Panc1 (cell line): ENCODE measurements at regions not wholly inside any gene's neighbourhood (a gene's known extent, or its start where the extent isn't known, plus 50 kb on each side); places are given as distances from the start of the nearest gene placed in this dataset.

Experiments
- ATAC-seq: fragments of 200-7000 bp; cut with Tn5 transposase; 2 replicates; pipeline ENCODE4 v1.9.1; 2020; ENCODE audit warnings: mild to moderate bottlenecking, moderate library complexity
- BruUV-seq: library from RNA; stranded (reverse); fragments of 400-500 nt; replicated peaks from 2 replicates; lab custom pipeline; 2021; lab: Mats Ljungman, UMichigan
- CTCF ChIA-PET: fragments of 300-600 bp; sonication (Branson Sonifier 250); formaldehyde crosslinking; loops from one replicate; lab custom pipeline; 2022; ENCODE audit warnings: antibody characterized with exemption; lab: Charles Lee
- POLR2A ChIA-PET: fragments of 300-600 bp; sonication (Branson Sonifier 250); formaldehyde crosslinking; loops from one replicate; lab custom pipeline; 2022; ENCODE audit warnings: antibody characterized with exemption; lab: Charles Lee
- DNase-seq: peaks from one replicate; pipeline ENCODE4 v3.0.0-alpha.2; 2010; ENCODE audit warnings: low read depth, low spot score
- H3K27ac ChIP-seq: 2 replicates; pipeline ENCODE4 v1.5.1; 2011; ENCODE audit warnings: mild to moderate bottlenecking, low read length, inconsistent platforms
- H3K27me3 ChIP-seq: fragments of 200-500 bp; sonication (Bioruptor generic); 2 replicates; pipeline ENCODE4 v1.6.0; 2014; ENCODE audit warnings: low read length, inconsistent platforms; ENCODE audit not compliant: control insufficient read depth, insufficient read depth
- H3K36me3 ChIP-seq: fragments of 200-500 bp; sonication (Bioruptor generic); 2 replicates; pipeline ENCODE4 v1.5.1; 2014; ENCODE audit warnings: inconsistent platforms, mild to moderate bottlenecking, low read length, moderate library complexity; ENCODE audit not compliant: control insufficient read depth, insufficient read depth
- H3K4me1 ChIP-seq: 2 replicates; pipeline ENCODE4 v1.5.1; 2011; ENCODE audit warnings: inconsistent platforms, mild to moderate bottlenecking, low read length, moderate library complexity; ENCODE audit not compliant: control insufficient read depth, insufficient read depth
- H3K4me3 ChIP-seq, 2 experiments: 2 replicates each; pipeline ENCODE4 v1.5.1; 2011 to 2012; ENCODE audit warnings: low read depth in 2 of 2, low read length in 2 of 2, mild to moderate bottlenecking in 2 of 2, inconsistent platforms in 1 of 2, moderate library complexity in 1 of 2
- H3K9me3 ChIP-seq: fragments of 200-500 bp; sonication (Bioruptor generic); 2 replicates; pipeline ENCODE4 v1.5.1; 2014; ENCODE audit warnings: low read depth, mild to moderate bottlenecking, inconsistent platforms, low read length, moderate library complexity; ENCODE audit not compliant: control insufficient read depth, insufficient read depth
- POLR2AphosphoS5 ChIP-seq: IDR thresholded peaks from 2 replicates; pipeline ENCODE4 v1.6.1; 2012; ENCODE audit warnings: mild to moderate bottlenecking, low read depth, low read length, moderate library complexity
- SIN3A ChIP-seq: IDR thresholded peaks from 2 replicates; pipeline ENCODE4 v1.6.1; 2012; ENCODE audit warnings: low read depth, mild to moderate bottlenecking, low read length, moderate library complexity, borderline replicate concordance; ENCODE audit not compliant: insufficient read depth
- TCF7L2 ChIP-seq: IDR thresholded peaks from 2 replicates; pipeline ENCODE4 v1.6.1; 2011; ENCODE audit warnings: mild to moderate bottlenecking, low read depth, low read length, inconsistent platforms
- in situ Hi-C: cut with HindIII; loops from 2 replicates; pipeline ENCODE4 v1.10.0; 2016; ENCODE audit warnings: low sequenced_read_pairs, low pct_unique_long_range_greater_than_20kb
- intact Hi-C: fragments of 100-400 bp; cut with micrococcal nuclease; formaldehyde crosslinking; loops from one replicate; pipeline ENCODE4 v1.10.0; 2022; ENCODE audit not compliant: unreplicated experiment
- TF ChIP-seq, protein P1 (sequence below), 2 experiments: IDR thresholded peaks; 2 replicates each; pipeline ENCODE4 v1.6.1; 2011 to 2012; ENCODE audit warnings: low read depth in 2 of 2, control low read depth in 1 of 2, low read length in 1 of 2, mild to moderate bottlenecking in 1 of 2, moderate library complexity in 1 of 2; ENCODE audit not compliant: insufficient read depth in 1 of 2
- TF ChIP-seq, protein P2 (sequence below): fragments of 450-650 bp; IDR thresholded peaks from 2 replicates; pipeline ENCODE4 v1.5.1; 2017; ENCODE audit warnings: mild to moderate bottlenecking

DNA sequence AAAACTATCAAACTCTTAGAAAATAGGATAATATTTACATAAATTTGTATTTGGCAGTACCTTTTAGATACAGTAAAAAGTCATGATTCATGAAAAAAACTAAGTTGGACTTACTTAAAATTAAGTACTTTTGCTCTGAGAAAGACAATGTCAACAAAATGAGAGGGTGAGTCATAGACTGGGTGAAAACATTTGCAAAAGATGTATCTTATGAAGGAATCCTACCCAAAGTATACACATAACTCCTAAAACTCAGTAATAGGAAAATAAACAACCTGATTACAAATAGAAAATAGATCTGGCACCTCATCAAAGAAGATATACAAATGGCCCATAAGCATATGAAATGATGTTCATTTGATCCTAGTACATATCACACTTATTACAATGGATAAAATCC lies 1154.6 kb downstream of the JRKL start:
- intact Hi-C loops (no loop called here), in situ Hi-C loops (no loop called here)
- DNase-seq, result no peak
- H3K9me3 ChIP-seq, result no peaks in the 10 kb centered on the region
- POLR2A ChIA-PET, result no interaction called here
- no peak for TF ChIP-seq TCF7L2
- TF ChIP-seq, protein P1, sequence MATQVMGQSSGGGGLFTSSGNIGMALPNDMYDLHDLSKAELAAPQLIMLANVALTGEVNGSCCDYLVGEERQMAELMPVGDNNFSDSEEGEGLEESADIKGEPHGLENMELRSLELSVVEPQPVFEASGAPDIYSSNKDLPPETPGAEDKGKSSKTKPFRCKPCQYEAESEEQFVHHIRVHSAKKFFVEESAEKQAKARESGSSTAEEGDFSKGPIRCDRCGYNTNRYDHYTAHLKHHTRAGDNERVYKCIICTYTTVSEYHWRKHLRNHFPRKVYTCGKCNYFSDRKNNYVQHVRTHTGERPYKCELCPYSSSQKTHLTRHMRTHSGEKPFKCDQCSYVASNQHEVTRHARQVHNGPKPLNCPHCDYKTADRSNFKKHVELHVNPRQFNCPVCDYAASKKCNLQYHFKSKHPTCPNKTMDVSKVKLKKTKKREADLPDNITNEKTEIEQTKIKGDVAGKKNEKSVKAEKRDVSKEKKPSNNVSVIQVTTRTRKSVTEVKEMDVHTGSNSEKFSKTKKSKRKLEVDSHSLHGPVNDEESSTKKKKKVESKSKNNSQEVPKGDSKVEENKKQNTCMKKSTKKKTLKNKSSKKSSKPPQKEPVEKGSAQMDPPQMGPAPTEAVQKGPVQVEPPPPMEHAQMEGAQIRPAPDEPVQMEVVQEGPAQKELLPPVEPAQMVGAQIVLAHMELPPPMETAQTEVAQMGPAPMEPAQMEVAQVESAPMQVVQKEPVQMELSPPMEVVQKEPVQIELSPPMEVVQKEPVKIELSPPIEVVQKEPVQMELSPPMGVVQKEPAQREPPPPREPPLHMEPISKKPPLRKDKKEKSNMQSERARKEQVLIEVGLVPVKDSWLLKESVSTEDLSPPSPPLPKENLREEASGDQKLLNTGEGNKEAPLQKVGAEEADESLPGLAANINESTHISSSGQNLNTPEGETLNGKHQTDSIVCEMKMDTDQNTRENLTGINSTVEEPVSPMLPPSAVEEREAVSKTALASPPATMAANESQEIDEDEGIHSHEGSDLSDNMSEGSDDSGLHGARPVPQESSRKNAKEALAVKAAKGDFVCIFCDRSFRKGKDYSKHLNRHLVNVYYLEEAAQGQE (IDR thresholded peaks at IDR 0.05; ENCODE audit: insufficient read depth in 1 of 2, low read depth in 2 of 2, low read length in 1 of 2), result no peak
- TF ChIP-seq POLR2AphosphoS5, result no peak
- TF ChIP-seq SIN3A, result no peak
- TF ChIP-seq, protein P2, sequence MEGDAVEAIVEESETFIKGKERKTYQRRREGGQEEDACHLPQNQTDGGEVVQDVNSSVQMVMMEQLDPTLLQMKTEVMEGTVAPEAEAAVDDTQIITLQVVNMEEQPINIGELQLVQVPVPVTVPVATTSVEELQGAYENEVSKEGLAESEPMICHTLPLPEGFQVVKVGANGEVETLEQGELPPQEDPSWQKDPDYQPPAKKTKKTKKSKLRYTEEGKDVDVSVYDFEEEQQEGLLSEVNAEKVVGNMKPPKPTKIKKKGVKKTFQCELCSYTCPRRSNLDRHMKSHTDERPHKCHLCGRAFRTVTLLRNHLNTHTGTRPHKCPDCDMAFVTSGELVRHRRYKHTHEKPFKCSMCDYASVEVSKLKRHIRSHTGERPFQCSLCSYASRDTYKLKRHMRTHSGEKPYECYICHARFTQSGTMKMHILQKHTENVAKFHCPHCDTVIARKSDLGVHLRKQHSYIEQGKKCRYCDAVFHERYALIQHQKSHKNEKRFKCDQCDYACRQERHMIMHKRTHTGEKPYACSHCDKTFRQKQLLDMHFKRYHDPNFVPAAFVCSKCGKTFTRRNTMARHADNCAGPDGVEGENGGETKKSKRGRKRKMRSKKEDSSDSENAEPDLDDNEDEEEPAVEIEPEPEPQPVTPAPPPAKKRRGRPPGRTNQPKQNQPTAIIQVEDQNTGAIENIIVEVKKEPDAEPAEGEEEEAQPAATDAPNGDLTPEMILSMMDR, result no peak
- no peak overlapping the region for H3K27ac ChIP-seq
- no peaks in the 10 kb centered on the region for H3K27me3 ChIP-seq
- no peaks in the 10 kb centered on the region for H3K36me3 ChIP-seq
- no peak overlapping the region for H3K4me3 ChIP-seq
- CTCF ChIA-PET, result no interaction called here
- no TSS peak for BruUV-seq
- no peaks in the 10 kb centered on the region for H3K4me1 ChIP-seq
- no peak for ATAC-seq

GRCh38 chr11:97548280-97548679 lies 1158.5 kb downstream of the JRKL start:
- no peak for ATAC-seq
- intact Hi-C loops (no loop called here), in situ Hi-C loops (no loop called here)
- no peak for DNase-seq
- Histone ChIP-seq H3K4me3 (no peak overlapping the region), H3K27ac (no peak overlapping the region), H3K27me3 (no peaks in the 10 kb centered on the region), H3K9me3 (no peaks in the 10 kb centered on the region), H3K4me1 (no peaks in the 10 kb centered on the region), H3K36me3 (no peaks in the 10 kb centered on the region)
- BruUV-seq, result no TSS peak
- TF ChIP-seq, protein P2, result no peak
- TF ChIP-seq, protein P1 (IDR thresholded peaks at IDR 0.05; ENCODE audit: insufficient read depth in 1 of 2, low read depth in 2 of 2, low read length in 1 of 2), result no peak
- no peak for TF ChIP-seq POLR2AphosphoS5
- no peak for TF ChIP-seq TCF7L2
- TF ChIP-seq SIN3A, result no peak
- ChIA-PET POLR2A (no interaction called here), CTCF (no interaction called here)
